ENCODE measurements at regions not wholly inside any gene's neighbourhood (a gene's known extent, or its start where the extent isn't known, plus 50 kb on each side); places are given as distances from the start of the nearest gene placed in this dataset.

DNA sequence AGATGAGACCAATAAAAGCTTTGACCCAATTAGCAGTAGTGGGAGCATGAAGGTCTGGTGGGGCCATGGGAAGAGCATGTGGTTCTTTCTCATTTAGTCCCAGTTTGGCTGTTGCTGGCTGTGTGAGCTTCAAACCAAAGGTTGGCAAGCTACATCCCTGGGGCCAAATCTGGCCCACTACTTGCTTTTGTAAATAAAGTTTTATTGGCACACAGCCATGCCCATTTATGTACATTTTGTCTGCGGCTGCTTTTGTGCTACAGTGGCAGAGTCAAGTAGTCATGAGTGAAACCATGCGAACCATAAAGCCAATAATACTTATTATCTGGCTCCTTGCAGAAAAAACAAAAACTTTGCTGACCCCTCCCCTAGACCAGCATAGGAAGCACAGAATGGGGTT lies 196.9 kb downstream of the PRDM2 start:
- H3K27me3 ChIP-seq (replicated peaks; ENCODE audit: insufficient read depth, low read depth, low read length, poor library complexity): peaks cover 13% of the 10 kb centered on the region
- no peaks in the 10 kb centered on the region for H3K36me3 ChIP-seq (ENCODE audit: insufficient read depth, low read length, poor library complexity, severe bottlenecking)
- intact Hi-C loops (cut with micrococcal nuclease; ENCODE audit: unreplicated experiment): no loop called here
- no peak for TF ChIP-seq EZH2 (IDR thresholded peaks at IDR 0.05; ENCODE audit: borderline replicate concordance, low read depth, low read length, poor library complexity, severe bottlenecking)
- TF ChIP-seq, protein P1, sequence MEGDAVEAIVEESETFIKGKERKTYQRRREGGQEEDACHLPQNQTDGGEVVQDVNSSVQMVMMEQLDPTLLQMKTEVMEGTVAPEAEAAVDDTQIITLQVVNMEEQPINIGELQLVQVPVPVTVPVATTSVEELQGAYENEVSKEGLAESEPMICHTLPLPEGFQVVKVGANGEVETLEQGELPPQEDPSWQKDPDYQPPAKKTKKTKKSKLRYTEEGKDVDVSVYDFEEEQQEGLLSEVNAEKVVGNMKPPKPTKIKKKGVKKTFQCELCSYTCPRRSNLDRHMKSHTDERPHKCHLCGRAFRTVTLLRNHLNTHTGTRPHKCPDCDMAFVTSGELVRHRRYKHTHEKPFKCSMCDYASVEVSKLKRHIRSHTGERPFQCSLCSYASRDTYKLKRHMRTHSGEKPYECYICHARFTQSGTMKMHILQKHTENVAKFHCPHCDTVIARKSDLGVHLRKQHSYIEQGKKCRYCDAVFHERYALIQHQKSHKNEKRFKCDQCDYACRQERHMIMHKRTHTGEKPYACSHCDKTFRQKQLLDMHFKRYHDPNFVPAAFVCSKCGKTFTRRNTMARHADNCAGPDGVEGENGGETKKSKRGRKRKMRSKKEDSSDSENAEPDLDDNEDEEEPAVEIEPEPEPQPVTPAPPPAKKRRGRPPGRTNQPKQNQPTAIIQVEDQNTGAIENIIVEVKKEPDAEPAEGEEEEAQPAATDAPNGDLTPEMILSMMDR (conservative IDR thresholded peaks at IDR 0.05; ENCODE audit: low read depth, low read length): no peak
- no peak overlapping the region for H3K4me3 ChIP-seq (ENCODE audit: low read depth, low read length, poor library complexity, severe bottlenecking)
- BruUV-seq (replicated peaks): no TSS peak
- no peaks in the 10 kb centered on the region for H3K9me3 ChIP-seq (ENCODE audit: low read depth, low read length, poor library complexity, severe bottlenecking)
- peaks cover 2% of the 10 kb centered on the region for H3K4me1 ChIP-seq (ENCODE audit: insufficient read depth, low read length, poor library complexity, severe bottlenecking)
- POLR2A ChIA-PET (ENCODE audit: low non-redundant PET): no interaction called here
- CTCF ChIA-PET: no interaction called here
- H3K27ac ChIP-seq (ENCODE audit: low read depth, low read length, poor library complexity, severe bottlenecking): no peak overlapping the region
- no peak for DNase-seq (ENCODE audit: low spot score)

DNA sequence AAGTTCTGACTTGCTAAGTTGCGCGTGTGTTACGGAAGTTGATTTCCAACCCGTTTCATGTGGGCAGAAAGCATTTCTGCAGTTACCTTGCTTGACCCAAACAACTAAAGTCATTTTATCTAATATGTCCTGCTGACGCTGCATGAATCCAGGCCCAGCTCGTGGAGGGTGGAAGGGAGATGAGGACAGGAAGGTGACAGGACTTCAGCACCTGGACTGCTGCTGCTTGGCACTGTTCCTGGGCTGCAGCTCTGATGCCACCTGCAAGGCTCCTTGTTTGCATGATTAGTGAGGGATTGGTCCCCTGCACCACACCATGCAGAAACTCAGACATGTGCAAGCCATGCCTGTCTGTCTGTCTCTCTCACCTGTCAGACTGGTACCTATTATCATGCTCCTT lies 198.4 kb downstream of the PRDM2 start:
- H3K27me3 ChIP-seq (replicated peaks; ENCODE audit: insufficient read depth, low read depth, low read length, poor library complexity): no peaks in the 10 kb centered on the region
- POLR2A ChIA-PET (ENCODE audit: low non-redundant PET): no interaction called here
- intact Hi-C loops (cut with micrococcal nuclease; ENCODE audit: unreplicated experiment): no loop called here

DNA sequence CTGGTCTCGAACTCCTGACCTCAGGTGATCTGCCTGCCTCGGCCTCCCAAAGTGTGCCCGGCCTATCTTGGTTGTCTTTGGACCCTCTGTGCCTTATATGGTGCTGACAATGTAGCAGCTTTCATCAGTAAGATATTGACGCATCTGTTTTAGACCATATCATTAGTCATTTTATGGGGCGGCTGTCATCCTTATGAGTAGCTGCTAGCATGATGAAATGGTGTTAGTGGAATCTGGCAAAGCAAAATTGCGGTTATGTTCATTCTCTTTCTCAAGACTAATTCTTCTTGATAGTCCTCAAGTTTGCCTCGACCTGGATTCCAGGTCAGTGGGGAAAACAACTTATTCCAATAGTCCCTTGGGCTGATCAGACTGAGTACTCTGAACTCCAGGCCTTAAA lies 199.9 kb downstream of the PRDM2 start:
- POLR2A ChIA-PET (ENCODE audit: low non-redundant PET): interaction anchor here (0.5 kb wide), 1 partner anchor 36 kb away, joined by 3 read pairs; no protein-coding TSS in a partner anchor
- Histone ChIP-seq H3K4me1 (ENCODE audit: insufficient read depth, low read length, poor library complexity, severe bottlenecking) (no peaks in the 10 kb centered on the region), H3K9me3 (ENCODE audit: low read depth, low read length, poor library complexity, severe bottlenecking) (no peaks in the 10 kb centered on the region), H3K4me3 (ENCODE audit: low read depth, low read length, poor library complexity, severe bottlenecking) (no peak overlapping the region), H3K36me3 (ENCODE audit: insufficient read depth, low read length, poor library complexity, severe bottlenecking) (no peaks in the 10 kb centered on the region), H3K27ac (ENCODE audit: low read depth, low read length, poor library complexity, severe bottlenecking) (no peak overlapping the region), H3K27me3 (replicated peaks; ENCODE audit: insufficient read depth, low read depth, low read length, poor library complexity) (no peaks in the 10 kb centered on the region)
- no peak for DNase-seq (ENCODE audit: low spot score)
- TF ChIP-seq, protein P1 (conservative IDR thresholded peaks at IDR 0.05; ENCODE audit: low read depth, low read length): no peak
- TF ChIP-seq EZH2 (IDR thresholded peaks at IDR 0.05; ENCODE audit: borderline replicate concordance, low read depth, low read length, poor library complexity, severe bottlenecking): no peak
- intact Hi-C loops (cut with micrococcal nuclease; ENCODE audit: unreplicated experiment): no loop called here
- BruUV-seq (replicated peaks): no TSS peak
- CTCF ChIA-PET: no interaction called here

More for the DNA sequence above, 198.4 kb downstream of the PRDM2 start:
- Histone ChIP-seq H3K9me3 (ENCODE audit: low read depth, low read length, poor library complexity, severe bottlenecking) (no peaks in the 10 kb centered on the region), H3K4me3 (ENCODE audit: low read depth, low read length, poor library complexity, severe bottlenecking) (no peak overlapping the region), H3K36me3 (ENCODE audit: insufficient read depth, low read length, poor library complexity, severe bottlenecking) (no peaks in the 10 kb centered on the region), H3K4me1 (ENCODE audit: insufficient read depth, low read length, poor library complexity, severe bottlenecking) (peaks cover 2% of the 10 kb centered on the region), H3K27ac (ENCODE audit: low read depth, low read length, poor library complexity, severe bottlenecking) (no peak overlapping the region)
- CTCF ChIA-PET: no interaction called here
- TF ChIP-seq EZH2 (IDR thresholded peaks at IDR 0.05; ENCODE audit: borderline replicate concordance, low read depth, low read length, poor library complexity, severe bottlenecking): no peak
- TF ChIP-seq, protein P1 (conservative IDR thresholded peaks at IDR 0.05; ENCODE audit: low read depth, low read length): no peak
- DNase-seq (ENCODE audit: low spot score): no peak
- BruUV-seq (replicated peaks): no TSS peak

Measured in A673 (cell line).